ENCODE measurements at regions not wholly inside any gene's neighbourhood (a gene's known extent, or its start where the extent isn't known, plus 50 kb on each side); places are given as distances from the start of the nearest gene placed in this dataset.
A peak's percentile ranks its signal among the peaks of the same experiment; 100 is the strongest.

DNA sequence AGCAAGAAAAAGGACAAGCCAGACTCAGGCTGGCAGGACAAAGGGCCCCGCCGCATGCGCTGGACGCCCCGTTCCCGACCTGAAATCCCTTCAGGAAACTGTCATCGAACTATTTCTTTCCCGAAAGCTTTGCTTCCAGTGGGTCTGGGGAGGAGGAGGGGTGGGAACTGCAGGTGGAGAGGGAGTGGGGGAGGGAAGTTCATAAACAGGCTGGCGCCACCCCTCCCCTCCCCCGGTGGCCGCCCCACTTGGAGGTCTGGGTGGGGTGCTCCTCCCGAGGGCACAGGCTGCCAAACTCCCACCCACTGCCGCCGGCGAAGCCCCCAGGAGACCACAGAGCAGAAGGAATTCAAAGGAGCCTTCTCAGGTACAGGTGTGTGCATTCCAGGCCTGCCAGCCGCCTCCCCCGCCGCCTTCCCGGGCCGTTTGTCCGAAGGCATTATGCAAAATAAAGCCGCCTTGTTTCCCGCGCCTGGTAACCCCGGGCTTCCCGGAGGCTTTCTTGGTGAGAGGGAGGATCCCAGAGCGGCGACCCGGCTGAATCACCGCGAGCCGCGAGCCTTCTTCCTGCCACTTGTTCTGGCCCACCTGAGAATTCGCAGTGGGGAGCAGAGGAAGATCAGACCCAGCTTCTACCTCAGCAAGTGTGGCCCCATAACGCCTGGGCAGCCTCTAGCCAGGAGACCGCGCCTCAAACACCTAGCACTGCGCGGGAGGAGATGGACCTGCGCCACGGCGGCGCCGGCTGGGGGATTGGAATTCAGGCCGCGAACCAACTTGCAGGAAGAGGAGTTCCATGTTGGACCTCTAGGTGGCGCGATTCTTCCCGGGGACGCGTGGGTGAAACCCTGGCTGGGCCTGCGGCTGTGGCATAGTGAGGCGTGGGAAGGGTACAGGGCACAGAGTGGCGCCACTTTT, 101.9 kb downstream of the FOXI3 start:
- Histone ChIP-seq H3K27me3 (no peaks in the 10 kb centered on the region), H3K9me3 (no peaks in the 10 kb centered on the region), H3K4me3 (peak overlapping the region; percentile 30 to 31), H3K4me1 (no peaks in the 10 kb centered on the region), H3K27ac (no peak overlapping the region), H3K36me3 (no peaks in the 10 kb centered on the region)
- TF ChIP-seq, protein P1, sequence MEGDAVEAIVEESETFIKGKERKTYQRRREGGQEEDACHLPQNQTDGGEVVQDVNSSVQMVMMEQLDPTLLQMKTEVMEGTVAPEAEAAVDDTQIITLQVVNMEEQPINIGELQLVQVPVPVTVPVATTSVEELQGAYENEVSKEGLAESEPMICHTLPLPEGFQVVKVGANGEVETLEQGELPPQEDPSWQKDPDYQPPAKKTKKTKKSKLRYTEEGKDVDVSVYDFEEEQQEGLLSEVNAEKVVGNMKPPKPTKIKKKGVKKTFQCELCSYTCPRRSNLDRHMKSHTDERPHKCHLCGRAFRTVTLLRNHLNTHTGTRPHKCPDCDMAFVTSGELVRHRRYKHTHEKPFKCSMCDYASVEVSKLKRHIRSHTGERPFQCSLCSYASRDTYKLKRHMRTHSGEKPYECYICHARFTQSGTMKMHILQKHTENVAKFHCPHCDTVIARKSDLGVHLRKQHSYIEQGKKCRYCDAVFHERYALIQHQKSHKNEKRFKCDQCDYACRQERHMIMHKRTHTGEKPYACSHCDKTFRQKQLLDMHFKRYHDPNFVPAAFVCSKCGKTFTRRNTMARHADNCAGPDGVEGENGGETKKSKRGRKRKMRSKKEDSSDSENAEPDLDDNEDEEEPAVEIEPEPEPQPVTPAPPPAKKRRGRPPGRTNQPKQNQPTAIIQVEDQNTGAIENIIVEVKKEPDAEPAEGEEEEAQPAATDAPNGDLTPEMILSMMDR (IDR thresholded peaks at IDR 0.05), result peak in 2 of 3 experiments; percentile 24 to 46
- peak in 1 of 2 donors; percentile 65 for DNase-seq (ENCODE audit: low spot score in 2 of 2)
- intact Hi-C loops (cut with DNase I), result no loop called here

DNA sequence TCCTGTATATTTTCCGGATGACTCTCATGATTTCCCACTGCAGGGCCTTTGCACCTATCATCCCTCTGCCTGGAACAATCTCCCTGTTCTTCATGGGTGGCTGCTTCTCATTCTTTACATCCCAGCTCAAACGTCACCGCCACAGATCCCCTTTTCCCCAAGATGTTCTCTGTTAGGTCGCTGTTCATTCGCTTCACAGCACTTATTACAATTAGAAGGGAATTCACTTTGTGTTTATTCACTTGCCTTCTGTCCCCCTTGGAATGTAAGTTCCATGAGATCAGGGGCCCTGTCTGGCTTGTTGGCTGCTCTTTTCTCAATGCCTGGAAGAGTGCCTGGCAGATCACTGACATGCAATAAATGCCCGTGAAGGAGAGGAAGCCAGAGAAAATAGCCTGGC, 106.7 kb downstream of the FOXI3 start:
- TF ChIP-seq, protein P1 (IDR thresholded peaks at IDR 0.05), result no peak
- no peaks in the 10 kb centered on the region for H3K4me1 ChIP-seq
- no peaks in the 10 kb centered on the region for H3K27me3 ChIP-seq
- no peak overlapping the region for H3K27ac ChIP-seq
- H3K9me3 ChIP-seq, result no peaks in the 10 kb centered on the region
- no peak overlapping the region for H3K4me3 ChIP-seq
- H3K36me3 ChIP-seq, result no peaks in the 10 kb centered on the region
- DNase-seq (ENCODE audit: low spot score in 2 of 2), result no peak
- intact Hi-C loops (cut with DNase I), result no loop called here

DNA sequence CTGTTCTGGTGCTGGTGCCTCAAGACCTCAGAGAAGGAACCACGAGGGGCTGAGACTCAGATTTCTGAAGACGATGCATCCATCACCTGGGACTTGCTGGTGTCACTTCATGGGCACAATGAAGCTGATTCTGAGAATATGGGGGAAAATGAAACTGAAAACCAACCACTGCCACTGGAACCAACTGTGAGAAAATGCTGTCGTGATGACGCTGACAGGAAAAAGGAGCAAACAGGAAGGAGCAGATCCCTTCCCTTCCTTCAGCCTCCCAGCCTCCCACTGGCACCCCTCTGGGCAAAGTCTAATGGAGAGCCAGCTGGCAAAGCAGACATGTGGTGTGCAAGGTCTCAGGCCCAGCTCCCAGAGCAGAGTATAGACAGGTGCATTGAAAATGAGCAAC, 109.7 kb downstream of the FOXI3 start:
- TF ChIP-seq, protein P1 (IDR thresholded peaks at IDR 0.05), result no peak
- Histone ChIP-seq H3K36me3 (no peaks in the 10 kb centered on the region), H3K4me1 (no peaks in the 10 kb centered on the region)

DNA sequence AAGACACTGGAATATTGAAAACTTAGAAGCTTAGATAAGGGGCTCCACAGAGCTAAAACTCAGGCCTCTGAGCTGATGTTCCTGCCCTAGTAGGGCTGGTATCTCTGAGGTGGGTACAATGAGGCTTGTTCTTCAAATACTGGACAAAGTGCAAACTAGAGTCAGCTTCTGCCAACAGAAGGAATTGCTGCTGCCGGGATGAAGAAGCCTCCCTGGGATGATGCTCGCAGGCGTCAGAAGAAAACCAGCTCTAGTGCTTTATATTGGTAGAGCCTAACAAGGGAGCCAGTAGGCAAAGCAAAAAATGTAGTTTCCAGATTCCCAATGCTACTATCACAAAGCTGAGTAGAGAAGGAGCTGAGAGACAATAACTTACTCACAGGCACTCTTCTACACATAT, 118.1 kb downstream of the FOXI3 start:
- no peaks in the 10 kb centered on the region for H3K4me1 ChIP-seq
- H3K27ac ChIP-seq, result no peak overlapping the region
- intact Hi-C loops (cut with DNase I), result no loop called here
- no peaks in the 10 kb centered on the region for H3K36me3 ChIP-seq
- DNase-seq (ENCODE audit: low spot score in 2 of 2), result no peak
- TF ChIP-seq, protein P1 (IDR thresholded peaks at IDR 0.05), result no peak
- H3K9me3 ChIP-seq, result no peaks in the 10 kb centered on the region
- no peak overlapping the region for H3K4me3 ChIP-seq
- H3K27me3 ChIP-seq, result no peaks in the 10 kb centered on the region

More for the DNA sequence above, 109.7 kb downstream of the FOXI3 start:
- H3K27ac ChIP-seq, result no peak overlapping the region
- H3K9me3 ChIP-seq, result no peaks in the 10 kb centered on the region
- no peak for DNase-seq (ENCODE audit: low spot score in 2 of 2)
- H3K4me3 ChIP-seq, result no peak overlapping the region
- intact Hi-C loops (cut with DNase I), result no loop called here
- no peaks in the 10 kb centered on the region for H3K27me3 ChIP-seq

DNA sequence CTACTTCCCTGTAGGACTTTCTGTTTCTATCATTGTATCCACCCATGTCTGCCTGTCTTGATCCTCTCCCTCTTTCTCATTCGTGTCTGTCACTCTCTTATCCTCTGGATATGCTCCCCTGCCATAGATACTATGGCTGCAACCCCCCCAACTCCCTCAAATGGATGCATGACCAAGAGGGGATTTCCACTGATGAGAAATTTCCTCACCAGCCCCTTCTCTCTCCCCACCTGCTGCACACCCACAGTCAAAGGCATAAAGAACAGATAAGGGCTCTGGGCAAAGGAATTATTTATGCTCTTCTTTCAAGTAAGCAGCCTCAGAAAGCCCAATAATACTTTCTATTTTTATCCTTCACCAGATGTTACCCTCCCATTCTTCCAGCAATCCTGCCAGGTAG, 121.3 kb downstream of the FOXI3 start:
- TF ChIP-seq, protein P1 (IDR thresholded peaks at IDR 0.05), result no peak
- no peaks in the 10 kb centered on the region for H3K4me1 ChIP-seq
- DNase-seq (ENCODE audit: low spot score in 2 of 2), result no peak

More for the DNA sequence above, 121.3 kb downstream of the FOXI3 start:
- no peaks in the 10 kb centered on the region for H3K27me3 ChIP-seq
- no peaks in the 10 kb centered on the region for H3K9me3 ChIP-seq
- no peak overlapping the region for H3K4me3 ChIP-seq
- no peaks in the 10 kb centered on the region for H3K36me3 ChIP-seq
- intact Hi-C loops (cut with DNase I), result no loop called here
- H3K27ac ChIP-seq, result no peak overlapping the region
